ENCODE measurements at regions not wholly inside any gene's neighbourhood (a gene's known extent, or its start where the extent isn't known, plus 50 kb on each side); places are given as distances from the start of the nearest gene placed in this dataset.
"Not testable (repeated sequence)": the region's sequence is repeated elsewhere in the genome, so short reads cannot be mapped to it uniquely, and the experiment has no call there.

DNA sequence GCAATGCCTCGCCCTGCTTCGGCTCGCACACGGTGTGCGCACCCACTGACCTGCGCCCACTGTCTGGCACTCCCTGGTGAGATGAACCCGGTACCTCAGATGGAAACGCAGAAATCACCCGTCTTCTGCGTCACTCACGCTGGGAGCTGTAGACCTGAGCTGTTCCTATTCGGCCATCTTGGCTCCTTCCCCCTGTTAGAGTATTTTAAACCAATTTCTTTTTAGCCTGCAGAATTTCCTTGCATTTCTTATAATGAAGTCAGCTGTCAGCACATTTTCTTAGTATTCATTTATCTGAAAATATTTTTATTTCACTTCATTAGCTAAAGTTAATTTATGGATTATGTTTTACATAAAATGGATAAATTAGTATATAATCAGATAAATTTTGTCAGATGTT is 288.8 kb downstream of the LIG4 start:
- BruUV-seq (replicated peaks); H3K79me2 ChIP-seq (ENCODE audit: insufficient read depth, low read length); CTCF ChIA-PET; DNase-seq (ENCODE audit: low read depth, low spot score); H2AFZ ChIP-seq (ENCODE audit: low read depth, low read length, poor library complexity, severe bottlenecking); H3K4me1 ChIP-seq (ENCODE audit: control insufficient read depth in 1 of 2, insufficient read depth in 2 of 2, low read length in 2 of 2); H3K36me3 ChIP-seq (ENCODE audit: control insufficient read depth in 1 of 2, insufficient read depth in 2 of 2, low read length in 2 of 2); intact Hi-C loops (cut with micrococcal nuclease); H3K4me3 ChIP-seq (replicated peaks in 1 of 2; ENCODE audit: low read depth in 1 of 2, low read length in 2 of 2); RAD21 ChIA-PET (ENCODE audit: low non-redundant PET in 1 of 2, low total read pairs in 2 of 2, uncharacterized antibody in 2 of 2, unreplicated experiment in 2 of 2); H3K27me3 ChIP-seq (ENCODE audit: insufficient read depth, low read length); ATAC-seq; POLR2A ChIA-PET; H3K9ac ChIP-seq (ENCODE audit: low read length); H4K20me1 ChIP-seq (ENCODE audit: insufficient read depth); H3K4me2 ChIP-seq (ENCODE audit: low read length); H3K27ac ChIP-seq (ENCODE audit: low read depth, low read length); H3K9me2 ChIP-seq (ENCODE audit: insufficient read depth): not testable (repeated sequence)
- peaks cover 10 to 19% of the 10 kb centered on the region in 2 experiments; a peak in 2 of 4 replicates for H3K9me3 ChIP-seq (ENCODE audit: control insufficient read depth in 1 of 2, insufficient read depth in 1 of 2, low read depth in 1 of 2, low read length in 2 of 2)

DNA sequence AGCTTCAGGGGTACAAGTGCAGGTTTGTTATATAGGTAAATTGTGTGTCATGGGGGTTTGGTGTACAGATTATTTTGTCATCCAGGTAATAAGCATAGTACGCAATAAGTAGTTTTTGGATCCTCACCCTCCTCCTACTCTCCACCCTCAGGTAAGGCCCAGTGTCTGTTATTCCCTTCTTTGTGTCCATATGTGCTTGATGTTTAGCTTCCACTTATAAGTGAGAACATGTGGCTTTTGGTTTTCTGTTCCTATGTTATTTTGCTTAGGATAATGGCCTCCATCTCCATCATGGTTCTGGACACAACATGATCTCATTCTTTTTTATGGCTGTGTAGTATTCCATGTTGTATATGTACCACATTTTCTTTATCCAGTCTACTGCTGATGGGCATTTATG is 298.4 kb downstream of the LIG4 start:
- CTCF ChIA-PET; H3K4me2 ChIP-seq (ENCODE audit: low read length); POLR2A ChIA-PET; intact Hi-C loops (cut with micrococcal nuclease); H3K27me3 ChIP-seq (ENCODE audit: insufficient read depth, low read length); H4K20me1 ChIP-seq (ENCODE audit: insufficient read depth); H2AFZ ChIP-seq (ENCODE audit: low read depth, low read length, poor library complexity, severe bottlenecking); H3K36me3 ChIP-seq (ENCODE audit: control insufficient read depth in 1 of 2, insufficient read depth in 2 of 2, low read length in 2 of 2); H3K9me3 ChIP-seq (ENCODE audit: control insufficient read depth in 1 of 2, insufficient read depth in 1 of 2, low read depth in 1 of 2, low read length in 2 of 2); H3K27ac ChIP-seq (ENCODE audit: low read depth, low read length); H3K4me3 ChIP-seq (replicated peaks in 1 of 2; ENCODE audit: low read depth in 1 of 2, low read length in 2 of 2); H3K79me2 ChIP-seq (ENCODE audit: insufficient read depth, low read length); H3K4me1 ChIP-seq (ENCODE audit: control insufficient read depth in 1 of 2, insufficient read depth in 2 of 2, low read length in 2 of 2); ATAC-seq; BruUV-seq (replicated peaks); RAD21 ChIA-PET (ENCODE audit: low non-redundant PET in 1 of 2, low total read pairs in 2 of 2, uncharacterized antibody in 2 of 2, unreplicated experiment in 2 of 2); DNase-seq (ENCODE audit: low read depth, low spot score); H3K9ac ChIP-seq (ENCODE audit: low read length); H3K9me2 ChIP-seq (ENCODE audit: insufficient read depth): not testable (repeated sequence)

DNA sequence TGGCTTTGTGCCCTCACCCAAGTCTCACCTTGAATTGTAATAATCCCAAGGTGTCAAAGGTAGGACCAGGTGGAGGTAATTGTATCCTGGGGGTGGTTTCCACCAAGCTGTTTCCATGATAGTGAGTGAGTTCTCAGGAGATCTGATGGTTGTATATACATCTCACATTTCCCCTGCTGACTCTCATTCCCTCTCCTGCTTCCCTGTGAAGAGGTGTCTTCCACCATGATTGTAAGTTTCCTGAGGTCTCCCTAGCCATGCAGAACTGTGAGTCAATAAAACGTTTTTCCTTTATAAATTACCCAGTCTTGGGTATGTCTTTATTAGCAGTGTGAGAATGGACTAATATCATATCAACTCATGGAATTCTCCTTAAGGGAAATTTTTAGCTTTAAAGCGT is 302.6 kb downstream of the LIG4 start:
- H2AFZ ChIP-seq (ENCODE audit: low read depth, low read length, poor library complexity, severe bottlenecking) = no peak overlapping the region
- peaks cover 0 to 3% of the 10 kb centered on the region in 2 experiments; a peak in 3 of 4 replicates for H3K9me3 ChIP-seq (ENCODE audit: control insufficient read depth in 1 of 2, insufficient read depth in 1 of 2, low read depth in 1 of 2, low read length in 2 of 2)
- intact Hi-C loops (cut with micrococcal nuclease) = no loop called here
- no peak overlapping the region for H3K27ac ChIP-seq (ENCODE audit: low read depth, low read length)
- no TSS peak for BruUV-seq (replicated peaks)
- H3K36me3 ChIP-seq (ENCODE audit: control insufficient read depth in 1 of 2, insufficient read depth in 2 of 2, low read length in 2 of 2) = no peaks in the 10 kb centered on the region
- RAD21 ChIA-PET (ENCODE audit: low non-redundant PET in 1 of 2, low total read pairs in 2 of 2, uncharacterized antibody in 2 of 2, unreplicated experiment in 2 of 2) = no interaction called here
- H3K9ac ChIP-seq (ENCODE audit: low read length) = no peak overlapping the region
- CTCF ChIA-PET = no interaction called here
- no peaks in the 10 kb centered on the region for H3K79me2 ChIP-seq (ENCODE audit: insufficient read depth, low read length)
- H3K9me2 ChIP-seq (ENCODE audit: insufficient read depth) = no peaks in the 10 kb centered on the region
- no peak for ATAC-seq
- H4K20me1 ChIP-seq (ENCODE audit: insufficient read depth) = no peaks in the 10 kb centered on the region
- no peaks in the 10 kb centered on the region for H3K4me1 ChIP-seq (ENCODE audit: control insufficient read depth in 1 of 2, insufficient read depth in 2 of 2, low read length in 2 of 2)
- DNase-seq (ENCODE audit: low read depth, low spot score) = no peak
- H3K27me3 ChIP-seq (ENCODE audit: insufficient read depth, low read length) = no peaks in the 10 kb centered on the region
- POLR2A ChIA-PET = no interaction called here
- no peak overlapping the region for H3K4me2 ChIP-seq (ENCODE audit: low read length)
- no peak overlapping the region for H3K4me3 ChIP-seq (replicated peaks in 1 of 2; ENCODE audit: low read depth in 1 of 2, low read length in 2 of 2)
- no peak for TF ChIP-seq SIN3A (IDR thresholded peaks at IDR 0.05; ENCODE audit: low read depth)
- TF ChIP-seq ZNF274 (IDR thresholded peaks at IDR 0.05; ENCODE audit: low read depth, low read length) = no peak
- no peak for TF ChIP-seq EZH2phosphoT487 (IDR thresholded peaks at IDR 0.05; ENCODE audit: borderline replicate concordance)
- TF ChIP-seq, protein P1, sequence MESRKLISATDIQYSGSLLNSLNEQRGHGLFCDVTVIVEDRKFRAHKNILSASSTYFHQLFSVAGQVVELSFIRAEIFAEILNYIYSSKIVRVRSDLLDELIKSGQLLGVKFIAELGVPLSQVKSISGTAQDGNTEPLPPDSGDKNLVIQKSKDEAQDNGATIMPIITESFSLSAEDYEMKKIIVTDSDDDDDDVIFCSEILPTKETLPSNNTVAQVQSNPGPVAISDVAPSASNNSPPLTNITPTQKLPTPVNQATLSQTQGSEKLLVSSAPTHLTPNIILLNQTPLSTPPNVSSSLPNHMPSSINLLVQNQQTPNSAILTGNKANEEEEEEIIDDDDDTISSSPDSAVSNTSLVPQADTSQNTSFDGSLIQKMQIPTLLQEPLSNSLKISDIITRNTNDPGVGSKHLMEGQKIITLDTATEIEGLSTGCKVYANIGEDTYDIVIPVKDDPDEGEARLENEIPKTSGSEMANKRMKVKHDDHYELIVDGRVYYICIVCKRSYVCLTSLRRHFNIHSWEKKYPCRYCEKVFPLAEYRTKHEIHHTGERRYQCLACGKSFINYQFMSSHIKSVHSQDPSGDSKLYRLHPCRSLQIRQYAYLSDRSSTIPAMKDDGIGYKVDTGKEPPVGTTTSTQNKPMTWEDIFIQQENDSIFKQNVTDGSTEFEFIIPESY (IDR thresholded peaks at IDR 0.05; ENCODE audit: extremely low read depth, insufficient replicate concordance, low read length) = no peak
- TF ChIP-seq, protein P2, sequence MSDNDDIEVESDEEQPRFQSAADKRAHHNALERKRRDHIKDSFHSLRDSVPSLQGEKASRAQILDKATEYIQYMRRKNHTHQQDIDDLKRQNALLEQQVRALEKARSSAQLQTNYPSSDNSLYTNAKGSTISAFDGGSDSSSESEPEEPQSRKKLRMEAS (IDR thresholded peaks at IDR 0.05) = no peak
- TF ChIP-seq EZH2 (IDR thresholded peaks at IDR 0.05) = no peak
- TF ChIP-seq POLR2AphosphoS5 (IDR thresholded peaks at IDR 0.05; ENCODE audit: low read depth, low read length) = no peak
- TF ChIP-seq, protein P3, sequence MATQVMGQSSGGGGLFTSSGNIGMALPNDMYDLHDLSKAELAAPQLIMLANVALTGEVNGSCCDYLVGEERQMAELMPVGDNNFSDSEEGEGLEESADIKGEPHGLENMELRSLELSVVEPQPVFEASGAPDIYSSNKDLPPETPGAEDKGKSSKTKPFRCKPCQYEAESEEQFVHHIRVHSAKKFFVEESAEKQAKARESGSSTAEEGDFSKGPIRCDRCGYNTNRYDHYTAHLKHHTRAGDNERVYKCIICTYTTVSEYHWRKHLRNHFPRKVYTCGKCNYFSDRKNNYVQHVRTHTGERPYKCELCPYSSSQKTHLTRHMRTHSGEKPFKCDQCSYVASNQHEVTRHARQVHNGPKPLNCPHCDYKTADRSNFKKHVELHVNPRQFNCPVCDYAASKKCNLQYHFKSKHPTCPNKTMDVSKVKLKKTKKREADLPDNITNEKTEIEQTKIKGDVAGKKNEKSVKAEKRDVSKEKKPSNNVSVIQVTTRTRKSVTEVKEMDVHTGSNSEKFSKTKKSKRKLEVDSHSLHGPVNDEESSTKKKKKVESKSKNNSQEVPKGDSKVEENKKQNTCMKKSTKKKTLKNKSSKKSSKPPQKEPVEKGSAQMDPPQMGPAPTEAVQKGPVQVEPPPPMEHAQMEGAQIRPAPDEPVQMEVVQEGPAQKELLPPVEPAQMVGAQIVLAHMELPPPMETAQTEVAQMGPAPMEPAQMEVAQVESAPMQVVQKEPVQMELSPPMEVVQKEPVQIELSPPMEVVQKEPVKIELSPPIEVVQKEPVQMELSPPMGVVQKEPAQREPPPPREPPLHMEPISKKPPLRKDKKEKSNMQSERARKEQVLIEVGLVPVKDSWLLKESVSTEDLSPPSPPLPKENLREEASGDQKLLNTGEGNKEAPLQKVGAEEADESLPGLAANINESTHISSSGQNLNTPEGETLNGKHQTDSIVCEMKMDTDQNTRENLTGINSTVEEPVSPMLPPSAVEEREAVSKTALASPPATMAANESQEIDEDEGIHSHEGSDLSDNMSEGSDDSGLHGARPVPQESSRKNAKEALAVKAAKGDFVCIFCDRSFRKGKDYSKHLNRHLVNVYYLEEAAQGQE (IDR thresholded peaks at IDR 0.05; ENCODE audit: low read depth) = no peak
